Skeletal muscle tissue (tissue), 1 donor: ENCODE measurements at regions not wholly inside any gene's neighbourhood (a gene's known extent, or its start where the extent isn't known, plus 50 kb on each side); places are given as distances from the start of the nearest gene placed in this dataset. TPM values are rescaled to one million over a fixed set of nuclear protein-coding genes. Genes with fewer than 3 reads are reported as not detected.

Source experiments
- small RNA-seq: library from RNA; depleted of rRNA; stranded (forward); fragments of <200 nt; gene quantifications from one replicate; pipeline ENCODE3, GENCODE V24; 2014

Small RNA genes lying in the stretch of these regions (small RNA-seq; reads per million reads assigned to genes)
- gene AC107297.1: not detected
- not detected for gene RF00066
